NCI-H2029 (cell line): ENCODE measurements at regions not wholly inside any gene's neighbourhood (a gene's known extent, or its start where the extent isn't known, plus 50 kb on each side); places are given as distances from the start of the nearest gene placed in this dataset.

Source experiments
- DNase-seq: peaks from one replicate; lab custom pipeline; 2025; lab: John Stamatoyannopoulos, UW

- DNase-seq, result no peak
Measured at GRCh38 chr4:188839704-188840103, 700.5 kb downstream of the TRIML1 start.

GRCh38 chr4:188841523-188841922 lies 702.3 kb downstream of the TRIML1 start:
- DNase-seq, result no peak

GRCh38 chr4:188854436-188854835 lies 715.2 kb downstream of the TRIML1 start:
- no peak for DNase-seq

- DNase-seq, result no peak
Measured at GRCh38 chr4:188858696-188859095, 719.5 kb downstream of the TRIML1 start.

- no peak for DNase-seq
Measured at GRCh38 chr4:188864741-188865140, 725.5 kb downstream of the TRIML1 start.

- DNase-seq, result no peak
Measured at GRCh38 chr4:188867796-188868195, 728.6 kb downstream of the TRIML1 start.

GRCh38 chr4:188869581-188869980 lies 730.3 kb downstream of the TRIML1 start:
- DNase-seq, result no peak

GRCh38 chr4:188872809-188873208 lies 733.6 kb downstream of the TRIML1 start:
- DNase-seq, result no peak

GRCh38 chr4:188876881-188877280 lies 737.6 kb downstream of the TRIML1 start:
- DNase-seq, result no peak

- no peak for DNase-seq
Measured at GRCh38 chr4:188879598-188879997, 740.4 kb downstream of the TRIML1 start.

GRCh38 chr4:188887905-188888304 lies 748.7 kb downstream of the TRIML1 start:
- no peak for DNase-seq

- no peak for DNase-seq
Measured at GRCh38 chr4:188892837-188893236, 753.6 kb downstream of the TRIML1 start.

GRCh38 chr4:188903986-188904385 lies 764.7 kb downstream of the TRIML1 start:
- no peak for DNase-seq

GRCh38 chr4:188904617-188905016 lies 765.4 kb downstream of the TRIML1 start:
- no peak for DNase-seq

- DNase-seq, result no peak
Measured at GRCh38 chr4:188905248-188905647, 766.0 kb downstream of the TRIML1 start.

- peak; percentile 7 for DNase-seq
Measured at GRCh38 chr4:188911199-188911598, 772.0 kb downstream of the TRIML1 start.

- no peak for DNase-seq
Measured at GRCh38 chr4:188911707-188912106, 772.5 kb downstream of the TRIML1 start.

- DNase-seq, result no peak
Measured at GRCh38 chr4:188915175-188915574, 775.9 kb downstream of the TRIML1 start.

- no peak for DNase-seq
Measured at GRCh38 chr4:188918787-188919186, 779.5 kb downstream of the TRIML1 start.

- DNase-seq, result no peak
Measured at GRCh38 chr4:188930822-188931221, 791.6 kb downstream of the TRIML1 start.

GRCh38 chr4:188934320-188934962 lies 795.2 kb downstream of the TRIML1 start:
- DNase-seq, result no peak

GRCh38 chr4:188941524-188942119 lies 802.4 kb downstream of the TRIML1 start:
- DNase-seq, result no peak

- DNase-seq, result no peak
Measured at GRCh38 chr4:188942606-188943005, 803.4 kb downstream of the TRIML1 start.

GRCh38 chr4:188949596-188949995 lies 810.4 kb downstream of the TRIML1 start:
- DNase-seq, result no peak
